AG08395 (cell line): ENCODE measurements at regions not wholly inside any gene's neighbourhood (a gene's known extent, or its start where the extent isn't known, plus 50 kb on each side); places are given as distances from the start of the nearest gene placed in this dataset.

ENCODE experiments used
- DNase-seq: peaks from one replicate; pipeline ENCODE4 v3.0.0; 2012; ENCODE audit warnings: mixed read lengths, low spot score

- DNase-seq, result peak; percentile 78
Measured at GRCh38 chr7:4613846-4614548, 68.1 kb upstream of the FOXK1 start.

- no peak for DNase-seq
Measured at GRCh38 chr7:4616116-4616515, 66.0 kb upstream of the FOXK1 start.

DNA sequence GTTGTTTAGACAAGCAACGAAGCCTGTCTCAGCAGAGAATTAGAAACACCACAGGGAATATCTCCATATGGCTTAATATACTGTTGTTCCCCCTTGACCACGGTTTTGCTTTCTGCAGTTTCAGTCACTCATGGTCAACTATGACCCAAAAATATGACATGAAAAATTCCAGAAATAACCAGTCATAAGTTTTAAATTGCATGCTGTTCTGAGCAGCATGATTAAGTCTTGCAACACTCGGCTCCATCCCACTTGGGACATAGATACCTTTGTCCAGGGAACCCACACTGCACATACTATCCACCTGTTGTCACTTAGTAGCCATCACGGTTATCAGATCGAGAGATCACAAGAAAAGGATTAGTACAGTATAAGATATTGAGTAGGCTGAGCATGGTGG is 60.7 kb upstream of the FOXK1 start:
- DNase-seq, result no peak

GRCh38 chr7:4626318-4626845 is 55.7 kb upstream of the FOXK1 start:
- DNase-seq, result no peak

GRCh38 chr7:4629287-4629895 is 52.7 kb upstream of the FOXK1 start:
- DNase-seq, result no peak

GRCh38 chr7:4631380-4632179 is 50.5 kb upstream of the FOXK1 start:
- peak; percentile 96 for DNase-seq
